Fibroblast of skin of abdomen (primary cell): ENCODE measurements at regions not wholly inside any gene's neighbourhood (a gene's known extent, or its start where the extent isn't known, plus 50 kb on each side); places are given as distances from the start of the nearest gene placed in this dataset.

Experiments
- DNase-seq: peaks from one replicate; pipeline ENCODE4 v3.0.0-alpha.2; 2013

DNA sequence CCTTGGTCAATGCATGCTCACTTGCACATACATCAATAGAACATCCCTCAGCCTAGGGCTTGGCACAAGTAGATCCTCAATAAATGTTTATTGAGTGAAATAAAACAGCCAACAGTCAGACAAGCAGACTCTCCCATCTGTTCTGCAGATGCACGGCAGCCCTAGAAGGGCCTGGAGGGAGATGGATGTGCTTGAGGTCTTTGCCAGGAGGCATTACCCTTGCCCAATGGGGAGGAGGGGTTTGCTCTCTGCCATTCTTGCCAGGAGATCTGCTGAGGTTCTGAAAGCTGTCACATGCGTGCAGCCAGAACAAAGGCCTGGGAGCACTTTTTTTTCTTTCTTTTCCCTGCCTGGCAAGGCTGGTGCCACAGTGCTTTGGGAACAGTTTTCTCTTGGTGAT, 349.3 kb upstream of the THRB start:
- no peak for DNase-seq

DNA sequence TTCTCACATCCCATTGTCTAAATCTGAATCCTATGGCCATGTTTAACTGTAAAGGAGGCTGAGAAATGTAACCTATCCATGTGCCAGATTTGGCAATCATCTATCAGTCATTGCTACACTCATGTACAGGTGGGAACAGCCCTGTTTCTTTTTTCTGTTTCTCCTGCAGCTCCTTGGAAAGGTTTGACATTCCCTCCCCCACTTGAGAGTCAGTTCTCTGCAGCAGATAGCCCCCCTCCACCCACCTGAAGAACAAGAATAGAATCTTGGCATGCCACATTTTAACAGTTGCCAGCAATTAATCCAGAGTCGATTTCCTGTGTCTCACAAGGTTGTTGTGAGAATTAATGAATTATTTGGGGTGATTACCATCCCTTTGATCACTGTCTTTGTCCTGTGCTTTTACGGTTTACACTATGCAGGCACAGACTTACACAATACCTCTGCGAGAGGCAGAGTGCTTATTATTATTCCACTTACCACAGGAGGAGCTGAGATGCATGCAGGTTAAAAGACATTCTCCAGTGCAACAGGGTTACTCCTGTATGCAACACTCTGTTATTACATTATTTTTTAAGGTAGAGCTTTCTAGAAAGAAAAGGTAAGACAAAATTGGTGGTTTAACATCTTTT, 351.0 kb upstream of the THRB start:
- DNase-seq, result no peak

DNA sequence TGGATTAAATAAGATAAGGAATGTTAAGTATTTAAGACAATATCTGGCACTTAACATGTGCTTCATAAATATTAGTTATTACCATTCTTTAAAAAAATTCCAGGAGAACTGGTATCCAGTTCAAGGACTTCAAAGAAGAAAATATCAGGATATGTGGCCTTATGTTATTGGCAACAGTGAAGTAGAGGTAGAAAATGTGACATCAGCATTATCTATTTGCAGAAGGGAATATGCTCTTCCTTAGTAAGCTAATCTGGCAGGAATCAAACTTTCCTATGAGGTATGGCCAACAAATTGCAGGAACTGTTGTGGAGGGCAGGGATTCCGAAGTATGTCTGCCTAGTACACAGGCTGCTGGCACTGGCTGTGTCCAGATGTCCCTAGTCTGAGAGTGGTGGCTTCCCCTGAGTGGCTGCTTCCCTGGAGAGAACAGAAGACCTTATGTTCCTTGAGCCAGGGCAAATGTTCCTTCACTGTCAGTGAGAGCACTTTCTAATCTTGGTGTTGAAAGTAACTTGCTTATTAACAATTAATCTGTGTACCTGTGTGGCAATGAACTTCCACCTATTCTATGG, 351.7 kb upstream of the THRB start:
- DNase-seq, result no peak

DNA sequence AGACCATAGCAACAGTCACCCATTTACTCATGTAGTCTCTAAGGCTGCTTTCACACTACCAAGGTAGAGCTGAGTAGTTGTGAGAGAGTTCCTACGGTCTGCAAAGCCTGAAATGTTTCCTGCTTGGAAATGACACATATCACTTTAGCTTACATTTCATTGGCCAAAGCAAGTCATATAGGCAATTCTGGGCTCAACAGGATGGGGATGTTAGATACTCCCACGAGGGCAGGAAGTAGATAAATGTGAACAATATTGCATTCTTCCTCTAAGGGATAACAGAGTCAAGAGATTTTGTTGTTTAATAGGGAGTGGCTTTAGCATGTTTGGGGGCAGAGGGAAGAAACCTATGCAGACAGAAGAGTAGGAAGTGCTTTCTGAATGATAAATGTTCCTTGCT, 355.6 kb upstream of the THRB start:
- DNase-seq, result no peak

DNA sequence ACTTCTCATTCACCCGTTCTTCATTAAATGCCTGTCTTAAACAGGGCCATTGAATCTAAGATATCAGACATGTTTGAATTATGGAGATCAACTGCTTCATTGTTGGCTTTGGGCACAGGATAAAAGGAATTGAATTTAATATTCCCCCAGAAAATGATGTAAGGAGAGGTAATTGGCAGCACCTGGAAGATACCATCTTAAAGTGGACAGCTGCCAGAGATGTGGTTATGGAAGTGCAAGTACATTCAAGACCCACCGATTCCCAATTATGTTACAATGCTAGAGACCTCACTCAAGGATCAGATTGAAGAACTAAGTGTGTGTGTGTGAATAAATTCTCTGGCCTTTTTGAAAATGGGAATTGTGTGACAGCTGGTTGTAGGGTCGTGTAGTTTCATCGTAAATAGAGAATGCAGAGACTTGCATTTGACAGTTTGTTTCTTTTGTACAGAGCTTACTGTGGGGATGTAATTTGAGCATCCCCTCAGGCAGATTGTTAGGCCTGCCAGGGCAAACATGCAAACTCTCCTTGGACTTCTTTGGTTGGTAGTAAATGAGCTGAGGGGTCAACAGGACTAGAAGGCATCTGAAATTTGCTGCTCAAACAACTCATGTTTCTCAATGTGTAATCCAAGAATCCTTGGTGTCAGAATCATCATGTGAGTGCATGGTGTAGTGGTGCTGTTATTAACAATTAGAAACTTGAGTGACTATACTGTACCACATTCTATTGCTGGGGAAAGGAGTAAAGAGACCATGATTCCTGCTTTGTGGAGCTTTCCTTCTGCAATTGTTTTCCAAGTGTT, 359.2 kb upstream of the THRB start:
- DNase-seq, result no peak

DNA sequence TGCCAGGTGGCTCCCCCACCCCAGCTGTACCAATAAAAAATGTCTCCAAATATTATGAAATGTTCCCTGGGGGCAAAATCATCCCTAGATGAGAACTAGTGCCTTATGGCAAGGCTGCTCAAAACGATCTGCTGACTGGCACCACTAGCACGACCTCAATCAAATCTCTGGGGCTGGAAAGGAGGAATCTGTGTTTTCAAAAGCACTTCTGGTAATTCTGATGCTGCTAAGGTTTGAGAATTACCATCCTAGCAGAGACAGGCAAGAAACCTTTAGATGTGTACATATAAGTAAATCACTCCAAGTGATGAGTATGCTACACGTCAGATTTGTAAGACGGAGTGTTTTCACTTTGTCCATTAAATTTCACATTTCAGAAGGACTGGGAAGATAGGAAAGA, 360.1 kb upstream of the THRB start:
- DNase-seq, result no peak

DNA sequence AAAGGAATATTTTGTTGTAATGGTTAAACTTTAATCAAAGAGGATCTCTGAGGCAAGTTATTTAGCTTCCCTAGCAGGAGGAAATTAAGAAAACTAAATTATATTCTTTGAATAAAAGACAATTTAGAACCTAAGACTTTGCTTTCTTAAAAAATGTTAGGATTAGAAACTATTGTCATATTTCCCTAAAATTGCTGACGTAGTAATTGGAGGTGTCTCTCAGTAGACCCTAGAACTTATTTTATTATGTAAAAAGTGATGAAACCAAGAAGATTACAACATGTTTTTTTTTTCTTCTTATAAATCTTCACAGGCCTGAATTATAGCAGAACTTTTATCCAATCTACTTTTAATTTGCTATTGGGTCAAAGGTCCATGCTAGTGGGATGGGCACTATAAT, 363.3 kb upstream of the THRB start:
- no peak for DNase-seq

DNA sequence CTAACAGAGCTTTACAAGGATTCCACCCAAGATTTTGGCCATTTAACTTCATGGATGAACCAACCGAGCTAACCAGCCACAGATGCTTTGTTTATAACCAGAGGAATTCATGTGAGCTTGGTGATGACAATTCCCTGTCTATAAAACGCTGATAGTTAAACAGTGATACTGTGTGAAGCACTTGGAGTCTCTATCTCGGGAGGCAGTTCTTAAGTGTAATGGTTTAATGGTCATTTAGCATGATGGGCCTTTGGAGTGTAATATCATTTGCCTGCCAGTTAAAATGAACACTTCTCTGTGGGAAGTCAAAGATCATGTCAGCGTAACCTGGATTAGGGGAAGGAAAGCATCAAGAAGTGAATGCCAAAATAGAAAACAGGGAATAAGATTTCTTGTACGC, 368.6 kb upstream of the THRB start:
- DNase-seq, result no peak

DNA sequence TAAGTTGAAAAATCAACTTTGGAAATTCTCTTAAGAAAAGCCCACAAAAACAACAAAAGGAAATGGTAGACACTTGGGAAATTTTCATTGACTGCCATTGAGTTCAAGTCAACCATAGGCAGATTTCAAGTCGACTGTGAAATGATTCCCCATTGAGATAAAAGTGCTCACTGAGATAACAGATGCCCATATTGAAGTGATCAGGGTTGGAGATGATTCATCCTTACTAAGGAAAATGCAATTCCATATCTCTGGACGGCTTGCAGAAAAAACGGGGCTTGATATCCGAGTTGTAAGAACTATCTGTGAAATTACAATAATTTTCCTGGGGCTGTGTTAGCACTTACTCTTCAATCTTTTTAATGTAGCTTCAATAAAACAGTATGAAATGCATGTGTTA, 373.1 kb upstream of the THRB start:
- peak; percentile 29 for DNase-seq

DNA sequence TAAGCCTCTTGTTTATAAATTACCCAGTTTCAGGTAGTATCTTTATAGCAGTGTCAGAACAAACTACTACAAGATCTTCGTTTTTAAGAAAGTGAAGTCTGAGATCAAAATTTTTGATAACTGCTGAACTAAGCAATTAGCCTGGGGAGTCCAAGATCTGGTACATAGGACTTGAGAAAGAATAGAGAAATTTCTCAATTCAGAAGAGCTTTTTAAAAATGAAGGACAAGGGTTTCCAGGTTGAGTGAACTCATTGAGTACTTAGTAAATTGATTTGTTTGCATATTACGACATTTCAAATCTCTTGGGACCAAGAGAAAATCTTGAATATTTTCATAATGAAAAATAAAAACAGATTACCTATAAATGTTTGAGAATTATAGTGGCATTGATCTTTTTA, 386.6 kb upstream of the THRB start:
- no peak for DNase-seq

DNA sequence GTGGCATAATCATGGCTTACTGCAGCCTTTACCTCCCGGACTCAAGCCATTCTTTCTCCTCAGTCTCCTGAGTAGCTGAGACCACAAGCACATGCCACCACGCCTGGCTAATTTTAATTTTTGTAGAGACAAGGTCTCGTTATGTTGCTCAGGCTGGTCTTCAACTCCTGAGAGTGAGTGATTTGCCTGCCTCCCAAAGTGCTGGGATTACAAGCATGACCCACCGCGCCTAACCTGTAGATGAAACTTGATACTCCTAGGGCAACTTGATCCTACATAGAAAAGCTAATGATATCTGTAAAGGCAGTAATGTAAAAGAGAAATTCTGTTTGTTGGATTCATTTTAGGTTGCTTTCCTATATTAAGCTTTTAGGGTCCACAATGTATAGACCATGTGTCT, 391.9 kb upstream of the THRB start:
- no peak for DNase-seq

DNA sequence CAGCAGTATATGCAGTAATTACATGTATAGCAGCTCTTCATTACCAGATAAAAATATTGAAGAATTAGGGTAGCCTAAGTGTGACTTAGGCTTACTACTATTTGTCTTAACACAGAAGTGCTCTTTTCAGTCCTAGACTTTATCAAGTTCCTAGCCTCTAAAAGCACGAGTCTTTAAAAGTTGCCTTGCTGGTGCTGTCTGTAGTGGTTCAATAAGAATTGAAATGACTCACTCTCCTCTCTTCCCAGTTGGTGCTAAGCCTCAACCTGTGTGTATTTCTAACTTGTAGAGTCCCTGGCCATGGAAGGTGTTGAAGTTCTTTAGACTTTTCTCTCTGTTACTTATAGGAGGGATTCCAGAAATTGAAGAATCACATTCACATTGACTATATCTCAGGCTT, 395.4 kb upstream of the THRB start:
- no peak for DNase-seq

DNA sequence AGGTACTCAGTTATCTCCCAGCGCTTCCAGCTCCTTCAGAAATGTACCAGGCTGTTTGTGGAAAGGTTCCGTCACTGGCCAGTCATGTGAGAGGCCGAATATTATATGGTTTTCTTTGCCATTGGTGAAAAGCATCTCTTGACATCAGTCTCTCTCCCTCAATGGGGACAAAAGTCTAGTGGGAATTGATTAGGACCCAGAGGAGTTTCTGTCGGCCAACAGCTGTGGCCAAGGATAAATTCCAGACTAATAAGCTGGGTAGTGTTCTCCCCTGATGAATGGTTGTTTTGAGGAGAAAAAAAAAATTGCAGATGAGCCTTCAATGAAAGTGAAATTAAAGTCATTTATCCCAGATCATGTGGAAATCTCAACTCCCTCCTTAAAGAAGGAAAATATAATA, 404.7 kb upstream of the THRB start:
- DNase-seq, result no peak

DNA sequence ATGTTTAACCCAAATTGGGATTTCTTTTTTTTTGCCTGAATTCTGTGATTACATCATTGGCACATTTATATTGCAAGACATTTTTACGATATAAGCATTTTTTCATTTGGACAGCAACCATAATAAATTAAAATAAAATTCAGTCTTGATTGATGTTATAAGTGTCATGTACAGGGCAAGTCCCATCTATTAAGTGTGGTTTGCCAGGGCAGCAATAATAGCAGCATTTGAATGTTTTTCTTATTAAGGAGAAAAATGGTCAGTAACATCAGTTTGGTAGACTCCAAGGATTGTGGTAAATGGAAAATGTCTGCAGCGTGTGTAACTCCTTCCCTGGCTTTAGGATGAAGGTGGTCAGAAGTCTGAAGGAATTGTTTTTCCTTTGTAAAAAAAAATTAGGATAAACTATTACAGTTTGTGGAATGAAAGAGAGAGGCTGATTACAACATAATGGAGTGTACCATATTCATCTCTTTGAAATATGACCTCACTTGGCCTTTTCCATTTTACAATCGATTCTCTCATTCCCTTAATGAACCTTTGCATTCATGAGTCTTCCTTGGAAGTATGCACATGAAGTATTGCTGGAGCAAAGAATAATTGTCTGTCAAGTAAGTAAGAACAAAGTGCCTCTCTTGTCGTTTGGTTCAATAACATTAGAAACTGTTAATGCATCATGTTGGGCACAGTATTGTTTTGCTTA, 405.4 kb upstream of the THRB start:
- DNase-seq, result peak; percentile 8

DNA sequence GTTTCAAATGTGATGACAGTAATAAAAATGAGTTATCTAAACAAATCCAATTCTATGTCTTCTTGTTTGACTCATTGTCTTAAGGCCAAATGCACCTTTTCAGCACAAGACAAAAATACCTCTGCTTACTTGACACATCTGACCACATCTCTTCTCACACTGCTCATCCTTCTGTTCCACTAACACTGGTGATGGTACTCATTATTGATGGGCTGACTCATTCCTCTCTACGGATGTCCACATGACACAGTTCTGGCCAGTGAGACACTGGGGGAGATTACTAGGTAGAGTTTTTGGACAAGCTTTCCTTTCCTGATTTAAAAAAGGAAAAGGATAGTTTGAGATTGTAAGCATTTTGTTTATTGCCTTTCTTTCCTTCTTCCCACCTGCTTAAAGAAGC, 410.6 kb upstream of the THRB start:
- DNase-seq, result peak; percentile 4

DNA sequence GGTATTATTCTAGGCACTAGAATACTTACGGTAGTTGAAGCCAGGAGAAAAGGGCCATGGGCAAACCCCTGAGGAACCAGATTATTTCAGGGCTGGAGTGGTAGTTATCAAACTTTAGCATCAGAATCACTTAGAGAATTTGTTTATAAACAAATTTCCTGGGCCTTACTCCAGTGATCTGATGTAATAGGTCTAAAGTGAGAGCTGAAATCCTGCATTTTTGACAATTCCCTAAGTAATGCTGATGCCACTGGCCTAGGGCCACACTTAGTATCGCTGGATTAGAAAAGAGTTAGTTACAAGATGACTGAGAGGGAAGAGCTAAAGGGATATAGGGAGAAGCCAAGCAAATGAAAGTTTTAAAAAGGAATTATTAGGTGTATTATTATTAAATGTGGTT, 412.5 kb upstream of the THRB start:
- no peak for DNase-seq

DNA sequence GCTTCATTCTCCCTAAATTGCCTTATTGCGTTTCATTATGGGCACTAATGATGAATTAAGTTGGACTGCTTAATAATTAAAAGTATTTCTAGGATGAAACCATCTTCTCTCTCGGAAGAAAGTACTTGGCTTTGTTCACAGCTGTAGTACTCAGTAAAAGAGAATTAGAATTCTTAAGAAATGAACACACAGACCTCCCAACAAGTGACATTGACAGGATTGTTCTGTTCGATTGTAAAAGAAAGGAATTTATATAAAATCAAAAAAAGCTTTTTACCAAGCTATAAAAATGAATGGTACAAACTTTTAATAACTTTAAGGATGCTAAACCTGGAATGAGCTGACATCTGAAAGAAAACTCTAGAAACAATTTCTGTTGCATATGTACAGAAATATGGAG, 416.4 kb upstream of the THRB start:
- DNase-seq, result no peak

DNA sequence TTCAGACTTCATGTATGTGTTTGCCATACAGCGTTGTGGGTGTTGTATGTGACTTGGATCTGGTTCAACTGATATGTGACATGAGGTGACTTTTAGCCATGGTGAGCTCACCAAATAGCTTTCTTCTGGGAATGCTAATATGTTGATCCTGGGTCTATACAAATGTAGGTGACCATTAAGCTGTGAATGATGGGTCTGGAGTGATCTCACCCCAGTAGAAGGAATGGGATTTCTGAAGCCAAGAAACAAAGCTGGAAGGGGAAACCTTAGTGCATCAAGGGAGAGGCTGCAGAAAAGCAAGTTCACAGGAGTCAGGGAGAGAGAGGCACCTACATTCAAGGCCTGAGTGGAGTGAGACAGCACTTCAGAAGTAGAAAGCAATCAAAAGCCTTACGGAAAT, 421.0 kb upstream of the THRB start:
- DNase-seq, result no peak

DNA sequence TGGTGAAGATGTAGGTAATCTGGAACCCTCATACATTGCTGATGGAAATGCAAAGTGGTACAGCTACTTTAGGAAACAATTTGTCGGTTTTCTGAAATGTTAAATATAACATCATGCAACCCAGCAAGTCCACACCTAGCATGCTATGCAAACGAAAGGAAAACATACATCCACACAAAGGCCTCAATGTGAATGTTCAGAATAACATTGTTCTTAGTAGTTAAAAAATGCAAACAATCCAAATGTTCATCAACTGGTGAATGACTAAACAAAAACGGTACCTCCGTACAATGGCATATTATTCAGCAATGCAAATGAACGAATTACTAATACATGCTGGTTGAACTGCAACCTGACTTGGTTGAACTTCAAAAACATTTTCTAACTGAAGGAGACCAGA, 423.3 kb upstream of the THRB start:
- DNase-seq, result no peak

DNA sequence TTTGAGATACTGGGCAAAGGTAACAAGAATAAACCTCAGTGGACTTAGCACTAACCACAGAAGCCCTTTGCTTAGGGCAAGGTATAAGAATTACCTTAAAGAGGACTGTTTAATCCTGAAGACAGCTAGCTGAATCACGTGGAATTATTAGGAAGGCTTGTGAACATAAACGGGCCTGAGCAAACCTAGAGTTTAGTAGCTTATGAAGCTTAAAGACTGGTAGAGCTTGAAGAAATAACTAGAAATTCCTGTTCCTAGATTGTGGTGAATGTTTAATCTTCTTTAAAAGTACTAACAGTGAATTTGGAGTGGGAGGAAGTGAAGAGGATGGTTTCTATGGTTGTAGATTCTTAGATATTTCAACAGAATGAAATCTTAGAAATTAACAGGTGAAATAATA, 428.9 kb upstream of the THRB start:
- DNase-seq, result no peak

DNA sequence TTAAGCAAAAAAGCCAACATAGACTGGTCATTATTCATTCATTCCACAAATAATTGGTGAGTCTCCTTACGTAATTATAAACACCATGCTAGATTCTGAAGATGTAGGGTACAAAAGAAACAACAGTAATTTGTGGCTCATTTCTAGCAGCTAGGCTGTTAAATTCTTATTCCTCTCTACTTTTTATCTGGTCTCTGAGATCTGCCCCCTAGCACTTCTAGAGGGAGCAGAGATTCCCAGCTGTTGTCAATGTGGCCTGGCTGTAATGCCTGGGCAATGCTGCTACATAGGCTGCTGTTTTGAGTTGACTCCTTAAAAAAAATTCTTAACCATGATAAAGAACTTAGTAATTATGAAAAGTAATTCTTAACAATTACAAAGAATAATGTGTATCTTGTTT, 434.9 kb upstream of the THRB start:
- no peak for DNase-seq

DNA sequence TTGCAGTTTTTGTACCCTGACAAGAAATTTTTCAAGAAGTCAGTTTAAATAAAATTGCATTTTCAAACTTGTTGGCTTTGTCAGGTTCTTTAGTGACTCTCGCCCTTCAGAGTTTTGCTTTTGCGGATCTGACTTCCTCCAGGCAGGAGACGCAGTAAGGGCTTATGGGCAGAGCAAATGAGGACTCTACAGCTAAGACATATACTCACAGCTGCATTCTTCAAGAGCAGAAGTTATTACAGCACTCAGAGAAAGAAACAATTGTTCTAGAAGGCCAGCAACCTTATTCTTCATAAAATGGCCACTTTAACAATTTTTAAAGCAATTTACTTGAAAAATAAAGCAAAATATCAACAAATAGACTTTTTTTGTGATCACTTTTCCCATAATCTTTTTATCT, 438.8 kb upstream of the THRB start:
- DNase-seq, result no peak

DNA sequence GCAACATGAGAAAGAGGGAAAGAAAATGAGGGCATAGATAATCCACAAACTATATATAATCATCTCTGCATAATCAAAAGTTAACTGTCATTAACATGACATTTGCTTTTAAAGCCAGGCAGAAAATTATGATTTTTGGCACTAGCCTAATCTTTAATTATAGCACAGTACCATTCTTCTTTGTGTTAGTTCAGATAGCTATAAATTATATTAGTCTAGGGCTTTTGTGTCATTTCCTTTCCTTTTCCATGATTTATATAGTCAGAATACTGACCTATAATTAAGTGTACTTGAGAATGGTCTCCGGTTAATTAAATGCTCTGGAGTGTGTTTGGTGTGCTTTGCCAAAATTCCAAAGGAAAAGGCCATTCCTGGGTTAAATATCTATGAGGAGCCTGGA, 441.9 kb upstream of the THRB start:
- no peak for DNase-seq

DNA sequence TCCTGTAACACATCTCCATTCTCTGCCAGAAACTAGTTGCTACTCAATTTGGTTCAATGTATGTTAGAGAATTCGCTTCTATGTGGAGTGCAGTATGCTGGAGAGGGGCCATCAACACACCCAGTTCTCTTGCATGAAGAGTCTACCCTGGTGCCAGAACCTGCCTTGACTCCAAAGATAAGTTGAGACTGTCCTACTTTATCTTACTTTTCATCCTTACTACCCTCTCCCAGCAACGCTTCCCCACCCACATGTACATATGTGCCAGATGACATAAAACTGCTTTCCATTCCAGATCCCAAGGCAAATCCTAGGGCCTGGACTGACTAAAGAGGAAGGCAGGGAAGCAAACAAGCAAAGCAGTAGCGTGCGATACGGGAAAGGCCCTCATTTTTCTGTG, 442.6 kb upstream of the THRB start:
- peak; percentile 6 for DNase-seq
